ENCODE measurements at regions not wholly inside any gene's neighbourhood (a gene's known extent, or its start where the extent isn't known, plus 50 kb on each side); places are given as distances from the start of the nearest gene placed in this dataset.

DNA sequence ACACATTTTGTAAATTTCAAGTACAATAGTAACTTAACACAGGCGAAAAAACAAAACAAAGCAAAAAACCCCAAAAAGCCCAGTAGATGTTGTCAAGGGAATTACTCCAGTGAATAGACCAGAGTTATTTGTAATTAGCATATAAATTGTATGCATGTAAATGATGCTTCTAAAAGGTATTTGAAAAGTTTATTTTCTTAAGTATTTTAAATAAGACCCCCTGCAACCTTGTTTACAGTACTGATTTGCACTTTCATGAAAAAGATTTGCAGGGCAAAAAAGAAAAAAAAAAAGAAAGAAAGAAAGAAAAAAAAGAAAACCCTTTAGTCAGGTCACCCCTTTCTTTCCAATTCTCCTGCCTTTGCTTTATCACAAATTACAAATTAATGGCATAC lies 372.3 kb upstream of the IRX2 start (continued):
- TF ChIP-seq CHD7 (IDR thresholded peaks at IDR 0.05; ENCODE audit: insufficient replicate concordance, low read length) = peak; percentile 91
